Right ventricle myocardium inferior (tissue), 1 donor: ENCODE measurements at regions not wholly inside any gene's neighbourhood (a gene's known extent, or its start where the extent isn't known, plus 50 kb on each side); places are given as distances from the start of the nearest gene placed in this dataset.
"Not testable (repeated sequence)": the region's sequence is repeated elsewhere in the genome, so short reads cannot be mapped to it uniquely, and the experiment has no call there.

Experiments used
- ATAC-seq: fragments of 200-7000 bp; cut with Tn5 transposase; one replicate; pipeline ENCODE4 v1.9.1; 2020; ENCODE audit warnings: mild to moderate bottlenecking, moderate library complexity
- DNase-seq: peaks from one replicate; pipeline ENCODE4 v3.0.0; 2021; ENCODE audit errors: missing footprints
- intact Hi-C: fragments of 100-400 bp; cut with DNase I; formaldehyde crosslinking; loops from one replicate; pipeline ENCODE4 v1.11.0; 2022
- donor health status: DM: no; HTN: yes; CAD: no; lungs with severe emphysema.

- ATAC-seq (no peak), DNase-seq (no peak)
- intact Hi-C loops = no loop called here
Observed at GRCh38 chrX:122625821-122626220, 558.3 kb upstream of the GRIA3 start.

GRCh38 chrX:122626871-122627270, 557.2 kb upstream of the GRIA3 start:
- DNase-seq (no peak), ATAC-seq (no peak)
- intact Hi-C loops = no loop called here

GRCh38 chrX:122641136-122641535, 542.9 kb upstream of the GRIA3 start:
- ATAC-seq = no peak
- no peak for DNase-seq

GRCh38 chrX:122641826-122642225, 542.3 kb upstream of the GRIA3 start:
- intact Hi-C loops = no loop called here
- ATAC-seq = no peak
- no peak for DNase-seq

More at GRCh38 chrX:122641136-122641535, 542.9 kb upstream of the GRIA3 start:
- intact Hi-C loops = no loop called here

- DNase-seq, ATAC-seq, intact Hi-C loops: not testable (repeated sequence)
Observed at GRCh38 chrX:122655256-122655655, 528.8 kb upstream of the GRIA3 start.

- intact Hi-C loops = no loop called here
- DNase-seq = no peak
- no peak for ATAC-seq
Observed at GRCh38 chrX:122666601-122667000, 517.5 kb upstream of the GRIA3 start.

- intact Hi-C loops = no loop called here
- ATAC-seq = no peak
- no peak for DNase-seq
Observed at GRCh38 chrX:122667667-122668066, 516.4 kb upstream of the GRIA3 start.

GRCh38 chrX:122703762-122704161, 480.3 kb upstream of the GRIA3 start:
- ATAC-seq (no peak), DNase-seq (no peak)
- intact Hi-C loops = no loop called here

- intact Hi-C loops = no loop called here
- ATAC-seq (no peak), DNase-seq (no peak)
Observed at GRCh38 chrX:122739770-122740169, 444.3 kb upstream of the GRIA3 start.

GRCh38 chrX:122770581-122770980, 413.5 kb upstream of the GRIA3 start:
- ATAC-seq (no peak), DNase-seq (no peak)
- intact Hi-C loops = no loop called here

- DNase-seq (no peak), ATAC-seq (no peak)
- intact Hi-C loops = no loop called here
Observed at GRCh38 chrX:122771933-122772332, 412.1 kb upstream of the GRIA3 start.

GRCh38 chrX:122777766-122778165, 406.3 kb upstream of the GRIA3 start:
- no peak for DNase-seq
- intact Hi-C loops = no loop called here
- ATAC-seq = no peak

- DNase-seq (no peak), ATAC-seq (no peak)
- intact Hi-C loops = no loop called here
Observed at GRCh38 chrX:122783918-122784317, 400.2 kb upstream of the GRIA3 start.

- no peak for ATAC-seq
- intact Hi-C loops = no loop called here
- DNase-seq = no peak
Observed at GRCh38 chrX:122787231-122787630, 396.8 kb upstream of the GRIA3 start.

- no peak for DNase-seq
- ATAC-seq = no peak
- intact Hi-C loops = no loop called here
Observed at GRCh38 chrX:122788216-122788615, 395.9 kb upstream of the GRIA3 start.

GRCh38 chrX:122790376-122791095, 393.5 kb upstream of the GRIA3 start:
- ATAC-seq (no peak), DNase-seq (no peak)
- intact Hi-C loops = no loop called here

GRCh38 chrX:122813876-122814275, 370.2 kb upstream of the GRIA3 start:
- no peak for ATAC-seq
- no peak for DNase-seq
- intact Hi-C loops = no loop called here

GRCh38 chrX:122816288-122816687, 367.8 kb upstream of the GRIA3 start:
- intact Hi-C loops = no loop called here
- ATAC-seq = no peak

GRCh38 chrX:122817321-122817955, 366.6 kb upstream of the GRIA3 start:
- ATAC-seq (no peak), DNase-seq (peak; percentile 37)
- intact Hi-C loops = no loop called here

More at GRCh38 chrX:122816288-122816687, 367.8 kb upstream of the GRIA3 start:
- no peak for DNase-seq

- intact Hi-C loops = no loop called here
- DNase-seq (no peak), ATAC-seq (no peak)
Observed at GRCh38 chrX:122818068-122818467, 366.0 kb upstream of the GRIA3 start.

- DNase-seq (no peak), ATAC-seq (no peak)
- intact Hi-C loops = no loop called here
Observed at GRCh38 chrX:122833230-122833629, 350.8 kb upstream of the GRIA3 start.
